GM10266 (cell line): ENCODE measurements at regions not wholly inside any gene's neighbourhood (a gene's known extent, or its start where the extent isn't known, plus 50 kb on each side); places are given as distances from the start of the nearest gene placed in this dataset.

Source experiments
- DNase-seq: peaks from one replicate; pipeline ENCODE4 v3.0.0; 2012; ENCODE audit errors: extremely low spot score
- TF ChIP-seq, protein P1 (sequence below): IDR thresholded peaks from 2 replicates; pipeline ENCODE4 v1.5.1; 2012; ENCODE audit warnings: mild to moderate bottlenecking, low read depth; ENCODE audit not compliant: control insufficient read depth, insufficient read depth; ENCODE audit errors: missing control alignments

DNA sequence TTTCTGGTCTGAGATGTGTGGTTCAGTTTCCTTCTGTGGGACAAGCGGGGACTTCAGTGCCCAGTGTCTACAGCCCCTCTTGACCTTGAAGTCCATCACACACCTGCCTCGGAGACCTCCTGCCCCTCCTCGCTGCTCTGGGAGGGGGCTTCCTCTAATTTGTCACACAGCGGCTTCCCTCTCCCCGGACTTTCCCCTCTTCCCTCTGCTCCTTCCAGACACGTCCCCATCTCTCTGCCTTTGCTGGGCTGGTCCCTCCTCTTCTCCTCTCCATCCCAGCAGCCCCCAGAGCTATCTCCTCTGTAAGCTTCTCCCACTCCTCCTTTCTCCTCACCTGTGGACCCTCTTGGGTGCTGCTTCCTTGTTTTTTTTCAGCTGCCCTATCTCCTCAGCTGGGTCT, 122.2 kb upstream of the SORCS3 start:
- TF ChIP-seq, protein P1, sequence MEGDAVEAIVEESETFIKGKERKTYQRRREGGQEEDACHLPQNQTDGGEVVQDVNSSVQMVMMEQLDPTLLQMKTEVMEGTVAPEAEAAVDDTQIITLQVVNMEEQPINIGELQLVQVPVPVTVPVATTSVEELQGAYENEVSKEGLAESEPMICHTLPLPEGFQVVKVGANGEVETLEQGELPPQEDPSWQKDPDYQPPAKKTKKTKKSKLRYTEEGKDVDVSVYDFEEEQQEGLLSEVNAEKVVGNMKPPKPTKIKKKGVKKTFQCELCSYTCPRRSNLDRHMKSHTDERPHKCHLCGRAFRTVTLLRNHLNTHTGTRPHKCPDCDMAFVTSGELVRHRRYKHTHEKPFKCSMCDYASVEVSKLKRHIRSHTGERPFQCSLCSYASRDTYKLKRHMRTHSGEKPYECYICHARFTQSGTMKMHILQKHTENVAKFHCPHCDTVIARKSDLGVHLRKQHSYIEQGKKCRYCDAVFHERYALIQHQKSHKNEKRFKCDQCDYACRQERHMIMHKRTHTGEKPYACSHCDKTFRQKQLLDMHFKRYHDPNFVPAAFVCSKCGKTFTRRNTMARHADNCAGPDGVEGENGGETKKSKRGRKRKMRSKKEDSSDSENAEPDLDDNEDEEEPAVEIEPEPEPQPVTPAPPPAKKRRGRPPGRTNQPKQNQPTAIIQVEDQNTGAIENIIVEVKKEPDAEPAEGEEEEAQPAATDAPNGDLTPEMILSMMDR: no peak
- DNase-seq: no peak

DNA sequence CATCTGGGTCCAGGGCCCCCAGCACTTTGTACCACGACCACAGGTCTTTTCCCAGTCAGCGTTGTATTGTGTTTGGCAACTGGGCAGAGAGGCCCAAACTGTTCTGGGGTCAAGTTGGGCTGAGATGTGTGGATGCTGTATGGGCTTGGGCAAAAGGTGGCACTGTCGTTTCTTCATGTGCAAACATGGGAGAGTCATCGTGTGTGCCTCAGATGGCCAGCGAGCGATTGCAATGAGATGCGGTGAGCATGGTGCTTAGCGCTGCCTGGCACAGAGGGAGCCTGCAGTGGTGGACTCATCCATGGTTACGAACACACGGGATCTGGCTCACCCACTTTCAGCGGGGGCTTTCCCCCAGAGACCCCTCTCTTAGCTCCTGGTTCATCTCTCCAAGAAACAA, 120.4 kb upstream of the SORCS3 start:
- TF ChIP-seq, protein P1: no peak
- DNase-seq: no peak

DNA sequence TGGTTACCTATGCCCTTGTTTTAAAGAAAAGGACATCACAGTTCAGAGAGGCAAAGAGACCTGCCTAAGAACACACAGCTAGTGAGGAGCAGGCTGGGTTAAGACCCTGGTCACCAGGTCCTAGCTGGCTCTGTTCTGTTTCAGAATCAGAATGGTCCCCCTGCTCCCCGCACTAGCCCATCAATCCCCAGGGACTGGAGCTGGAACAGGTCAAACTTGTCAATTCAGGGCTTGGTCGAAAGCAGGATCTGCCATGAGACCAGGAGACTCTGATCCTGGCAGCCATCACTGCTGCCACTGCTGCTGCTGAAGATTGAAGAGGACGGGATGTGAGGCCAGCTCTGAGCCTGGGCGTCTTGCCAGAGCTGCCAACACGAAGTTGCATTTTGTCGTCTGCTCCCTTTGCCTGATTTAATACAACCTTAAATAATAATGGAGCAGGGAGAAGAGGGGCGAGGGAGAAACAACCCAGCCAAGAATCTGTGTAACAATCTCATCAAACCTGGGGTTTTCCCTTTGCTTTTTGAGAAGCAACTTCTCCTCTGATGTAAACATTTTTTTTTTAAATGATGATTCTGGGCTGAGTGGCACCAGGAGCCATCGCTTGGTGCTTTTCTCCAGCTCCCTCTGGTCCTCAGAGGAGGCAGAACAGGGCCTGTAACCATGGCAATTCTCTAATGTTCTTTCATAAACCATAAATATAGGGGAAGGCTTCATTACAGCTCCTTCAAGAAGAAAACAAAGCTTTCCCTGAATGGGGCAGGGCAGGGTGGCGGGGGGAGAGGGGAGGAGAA, 119.0 kb upstream of the SORCS3 start:
- TF ChIP-seq, protein P1: no peak

DNA sequence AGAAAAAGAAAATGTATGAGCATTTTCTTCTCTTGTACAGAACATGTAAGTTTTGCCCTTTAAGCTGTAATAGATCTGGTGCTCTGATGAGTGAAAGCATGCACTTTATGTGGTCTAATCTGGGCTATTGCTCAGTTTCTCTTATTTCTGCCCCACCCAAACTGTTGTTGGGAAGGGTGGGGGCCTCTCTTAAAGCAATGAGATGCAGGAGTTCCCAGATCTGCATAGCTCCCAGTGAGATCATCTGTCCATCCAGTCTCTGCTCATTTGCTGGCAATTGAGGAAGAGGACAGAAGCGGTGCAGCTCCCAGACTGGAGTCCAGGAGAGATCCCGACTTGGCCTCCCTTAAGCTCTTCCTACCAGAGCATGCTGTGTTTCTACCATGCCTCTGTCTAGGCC, 114.9 kb upstream of the SORCS3 start:
- DNase-seq: no peak
- TF ChIP-seq, protein P1: no peak

More for the DNA sequence above, 119.0 kb upstream of the SORCS3 start:
- no peak for DNase-seq

DNA sequence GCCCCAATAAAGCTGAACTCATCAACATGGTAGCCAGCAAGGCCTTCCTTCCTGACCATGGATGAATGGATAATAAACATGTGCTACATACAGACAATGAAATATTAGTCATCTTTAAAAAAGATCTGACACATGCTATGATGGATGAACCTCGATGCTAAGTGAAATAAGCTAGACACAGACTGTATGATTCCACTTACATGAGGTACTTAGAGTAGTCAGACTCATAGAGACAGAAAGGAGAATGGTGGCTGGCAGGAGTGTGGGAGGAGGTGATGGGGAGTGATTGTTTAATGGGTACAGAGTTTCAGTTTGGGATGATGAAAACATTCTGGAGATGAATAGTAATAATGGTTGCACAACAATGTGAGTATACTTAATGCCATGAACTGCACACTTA, 114.1 kb upstream of the SORCS3 start:
- no peak for DNase-seq
- TF ChIP-seq, protein P1: no peak

DNA sequence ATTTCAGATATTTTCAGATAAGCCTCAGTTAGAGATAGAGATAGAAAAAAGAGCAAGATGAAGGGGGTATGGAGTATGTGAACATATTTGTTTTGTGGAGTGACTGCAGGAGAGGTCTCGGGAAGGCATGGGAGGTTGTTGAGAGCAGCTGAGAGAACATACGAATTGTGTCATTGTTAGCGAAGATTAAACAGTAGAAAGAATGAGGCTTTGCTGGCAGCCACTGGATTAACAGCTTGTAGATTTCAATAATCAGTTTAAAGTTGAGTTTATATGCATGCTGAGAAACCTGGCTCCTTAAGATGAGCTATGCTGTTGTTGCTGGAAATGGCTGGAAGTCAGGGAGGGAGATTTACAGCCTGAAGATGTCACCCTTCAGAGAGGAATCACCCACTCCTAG, 100.9 kb upstream of the SORCS3 start:
- DNase-seq: no peak
- TF ChIP-seq, protein P1: no peak

DNA sequence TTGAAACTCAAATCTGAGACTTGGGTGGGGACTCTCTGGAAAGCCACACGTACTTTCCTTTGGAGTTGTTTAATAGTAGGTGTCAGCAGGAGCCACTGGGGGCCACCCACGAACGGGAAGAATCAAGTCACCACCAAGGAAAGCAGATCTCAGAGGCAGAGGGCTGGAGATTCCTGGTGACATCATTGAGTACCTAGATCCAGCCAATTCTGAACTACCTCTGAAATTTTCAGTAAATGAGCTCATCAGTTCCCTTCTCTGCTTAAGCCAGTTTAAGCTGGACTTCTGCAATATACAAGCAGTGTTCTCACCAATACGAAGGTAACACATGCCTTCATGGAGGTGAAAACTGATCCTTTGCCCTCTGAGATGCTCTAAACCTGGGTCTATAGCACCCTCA, 99.3 kb upstream of the SORCS3 start:
- TF ChIP-seq, protein P1: no peak
- no peak for DNase-seq
